ENCODE measurements at regions not wholly inside any gene's neighbourhood (a gene's known extent, or its start where the extent isn't known, plus 50 kb on each side); places are given as distances from the start of the nearest gene placed in this dataset.

DNA sequence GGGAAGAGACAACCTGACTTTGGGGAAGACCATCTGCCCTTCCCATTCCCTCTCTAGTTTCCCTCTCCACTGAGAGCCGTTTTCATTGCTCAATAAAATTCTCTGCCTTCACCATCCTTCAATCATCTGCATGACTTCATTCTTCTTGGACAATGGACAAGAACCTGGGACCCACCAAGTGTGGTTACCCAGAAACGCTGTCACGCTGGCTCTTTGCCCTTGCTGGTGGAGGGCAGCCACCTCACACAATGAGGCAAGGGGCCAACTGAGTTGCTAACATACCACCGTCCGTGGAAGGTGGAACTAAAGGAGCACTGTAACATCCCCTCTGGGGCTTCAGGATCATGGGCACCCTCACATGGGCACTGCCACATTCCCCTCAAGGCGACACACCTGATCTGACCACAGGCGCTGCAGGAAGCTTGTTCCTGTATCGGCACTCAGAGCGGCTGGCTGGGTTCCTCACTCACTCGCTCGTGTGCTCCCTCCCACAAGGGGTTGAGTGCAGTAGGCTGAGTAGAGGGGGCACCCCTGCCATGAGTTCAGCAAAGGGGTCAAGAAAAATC, 652.4 kb downstream of the PLPP3 start (continued):
- TF ChIP-seq, protein P1, sequence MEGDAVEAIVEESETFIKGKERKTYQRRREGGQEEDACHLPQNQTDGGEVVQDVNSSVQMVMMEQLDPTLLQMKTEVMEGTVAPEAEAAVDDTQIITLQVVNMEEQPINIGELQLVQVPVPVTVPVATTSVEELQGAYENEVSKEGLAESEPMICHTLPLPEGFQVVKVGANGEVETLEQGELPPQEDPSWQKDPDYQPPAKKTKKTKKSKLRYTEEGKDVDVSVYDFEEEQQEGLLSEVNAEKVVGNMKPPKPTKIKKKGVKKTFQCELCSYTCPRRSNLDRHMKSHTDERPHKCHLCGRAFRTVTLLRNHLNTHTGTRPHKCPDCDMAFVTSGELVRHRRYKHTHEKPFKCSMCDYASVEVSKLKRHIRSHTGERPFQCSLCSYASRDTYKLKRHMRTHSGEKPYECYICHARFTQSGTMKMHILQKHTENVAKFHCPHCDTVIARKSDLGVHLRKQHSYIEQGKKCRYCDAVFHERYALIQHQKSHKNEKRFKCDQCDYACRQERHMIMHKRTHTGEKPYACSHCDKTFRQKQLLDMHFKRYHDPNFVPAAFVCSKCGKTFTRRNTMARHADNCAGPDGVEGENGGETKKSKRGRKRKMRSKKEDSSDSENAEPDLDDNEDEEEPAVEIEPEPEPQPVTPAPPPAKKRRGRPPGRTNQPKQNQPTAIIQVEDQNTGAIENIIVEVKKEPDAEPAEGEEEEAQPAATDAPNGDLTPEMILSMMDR (IDR thresholded peaks at IDR 0.05; ENCODE audit: control extremely low read depth in 1 of 3, insufficient read depth in 1 of 3, low read depth in 1 of 3, low read length in 3 of 3) = no peak
- TF ChIP-seq SIRT6 (IDR thresholded peaks at IDR 0.05; ENCODE audit: low read length) (no peak), NANOG (IDR thresholded peaks at IDR 0.05; ENCODE audit: insufficient read depth, low read depth, low read length, poor library complexity, severe bottlenecking) (no peak), TCF12 (IDR thresholded peaks at IDR 0.05; ENCODE audit: low read depth, low read length) (no peak), GABPA (IDR thresholded peaks at IDR 0.05; ENCODE audit: borderline replicate concordance, insufficient read depth, low read length) (no peak), RFX5 (IDR thresholded peaks at IDR 0.05; ENCODE audit: borderline replicate concordance, low read depth, low read length) (no peak)
- TF ChIP-seq, protein P2, sequence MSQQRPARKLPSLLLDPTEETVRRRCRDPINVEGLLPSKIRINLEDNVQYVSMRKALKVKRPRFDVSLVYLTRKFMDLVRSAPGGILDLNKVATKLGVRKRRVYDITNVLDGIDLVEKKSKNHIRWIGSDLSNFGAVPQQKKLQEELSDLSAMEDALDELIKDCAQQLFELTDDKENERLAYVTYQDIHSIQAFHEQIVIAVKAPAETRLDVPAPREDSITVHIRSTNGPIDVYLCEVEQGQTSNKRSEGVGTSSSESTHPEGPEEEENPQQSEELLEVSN (IDR thresholded peaks at IDR 0.05) = no peak
